Middle frontal gyrus (tissue), 1 donor: ENCODE measurements at regions not wholly inside any gene's neighbourhood (a gene's known extent, or its start where the extent isn't known, plus 50 kb on each side); places are given as distances from the start of the nearest gene placed in this dataset.
"Not testable (repeated sequence)": the region's sequence is repeated elsewhere in the genome, so short reads cannot be mapped to it uniquely, and the experiment has no call there.

Experiments
- DNase-seq: peaks from one replicate; pipeline ENCODE4 v3.0.0-alpha.2; 2015; ENCODE audit warnings: low spot score; ENCODE audit errors: extremely low spot score

GRCh38 chr6:114955363-114955762 lies 612.5 kb upstream of the HS3ST5 start:
- DNase-seq = no peak

- no peak for DNase-seq
Measured at GRCh38 chr6:114952229-114952628, 609.4 kb upstream of the HS3ST5 start.

- no peak for DNase-seq
Measured at GRCh38 chr6:114945392-114945791, 602.6 kb upstream of the HS3ST5 start.

GRCh38 chr6:114941078-114941477 lies 598.3 kb upstream of the HS3ST5 start:
- no peak for DNase-seq

- DNase-seq = no peak
Measured at GRCh38 chr6:114940181-114940580, 597.4 kb upstream of the HS3ST5 start.

GRCh38 chr6:114939630-114940029 lies 596.8 kb upstream of the HS3ST5 start:
- no peak for DNase-seq

GRCh38 chr6:114936080-114936479 lies 593.3 kb upstream of the HS3ST5 start:
- no peak for DNase-seq

GRCh38 chr6:114934079-114934478 lies 591.3 kb upstream of the HS3ST5 start:
- DNase-seq = no peak

GRCh38 chr6:114928731-114929130 lies 585.9 kb upstream of the HS3ST5 start:
- DNase-seq = not testable (repeated sequence)

- DNase-seq = peak; percentile 45
Measured at GRCh38 chr6:114906096-114906495, 563.3 kb upstream of the HS3ST5 start.

GRCh38 chr6:114897536-114897935 lies 554.7 kb upstream of the HS3ST5 start:
- no peak for DNase-seq

- DNase-seq = no peak
Measured at GRCh38 chr6:114892211-114892610, 549.4 kb upstream of the HS3ST5 start.

GRCh38 chr6:114888241-114888640 lies 545.4 kb upstream of the HS3ST5 start:
- no peak for DNase-seq

- no peak for DNase-seq
Measured at GRCh38 chr6:114886670-114887436, 544.0 kb upstream of the HS3ST5 start.

- DNase-seq = no peak
Measured at GRCh38 chr6:114879693-114880092, 536.9 kb upstream of the HS3ST5 start.

- DNase-seq = no peak
Measured at GRCh38 chr6:114878091-114878490, 535.3 kb upstream of the HS3ST5 start.

GRCh38 chr6:114874410-114874809 lies 531.6 kb upstream of the HS3ST5 start:
- no peak for DNase-seq

- DNase-seq = not testable (repeated sequence)
Measured at GRCh38 chr6:114865506-114865905, 522.7 kb upstream of the HS3ST5 start.

GRCh38 chr6:114863610-114864009 lies 520.8 kb upstream of the HS3ST5 start:
- no peak for DNase-seq

- DNase-seq = no peak
Measured at GRCh38 chr6:114862819-114863218, 520.0 kb upstream of the HS3ST5 start.

GRCh38 chr6:114862064-114862463 lies 519.2 kb upstream of the HS3ST5 start:
- no peak for DNase-seq

- no peak for DNase-seq
Measured at GRCh38 chr6:114844359-114844758, 501.5 kb upstream of the HS3ST5 start.

GRCh38 chr6:114839019-114839418 lies 496.2 kb upstream of the HS3ST5 start:
- no peak for DNase-seq
